ENCODE measurements at regions not wholly inside any gene's neighbourhood (a gene's known extent, or its start where the extent isn't known, plus 50 kb on each side); places are given as distances from the start of the nearest gene placed in this dataset.

GRCh38 chr9:71183251-71183650 lies 61.8 kb upstream of the TRPM3 start:
- DNase-seq (ENCODE audit: low read depth in 2 of 2): no peak

- DNase-seq (ENCODE audit: low read depth in 2 of 2): no peak
Measured at GRCh38 chr9:71179183-71179582, 57.8 kb upstream of the TRPM3 start.

GRCh38 chr9:71177901-71178300 lies 56.5 kb upstream of the TRPM3 start:
- DNase-seq (ENCODE audit: low read depth in 2 of 2): no peak

DNA sequence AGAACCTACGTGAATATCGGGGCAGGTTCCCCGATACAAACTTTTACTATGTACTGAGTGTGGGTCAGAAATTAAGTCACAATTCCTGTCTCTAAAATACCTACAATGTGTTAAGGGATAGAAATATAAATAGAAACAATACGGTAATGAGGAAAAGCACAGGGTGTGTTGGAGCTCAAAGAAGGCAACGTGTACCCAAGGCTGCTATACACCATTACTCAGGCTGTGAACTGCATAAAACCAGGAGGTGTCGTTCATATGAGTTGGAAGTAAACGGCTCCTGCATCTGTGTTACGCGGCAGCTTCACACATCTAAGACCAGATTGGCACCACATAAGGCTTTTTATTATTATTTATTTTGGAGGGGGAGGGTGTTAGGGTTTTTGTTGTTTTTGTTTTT lies 50.1 kb upstream of the TRPM3 start:
- DNase-seq (ENCODE audit: low read depth in 2 of 2): no peak

Data from stimulated activated CD4-positive, alpha-beta T cell treated with anti-CD3 and anti-CD28 coated beads, Interleukin-1b, Interleukin-23, amount 100 ng/mL, for 4 hours (primary cell).